ENCODE measurements at regions not wholly inside any gene's neighbourhood (a gene's known extent, or its start where the extent isn't known, plus 50 kb on each side); places are given as distances from the start of the nearest gene placed in this dataset.

DNA sequence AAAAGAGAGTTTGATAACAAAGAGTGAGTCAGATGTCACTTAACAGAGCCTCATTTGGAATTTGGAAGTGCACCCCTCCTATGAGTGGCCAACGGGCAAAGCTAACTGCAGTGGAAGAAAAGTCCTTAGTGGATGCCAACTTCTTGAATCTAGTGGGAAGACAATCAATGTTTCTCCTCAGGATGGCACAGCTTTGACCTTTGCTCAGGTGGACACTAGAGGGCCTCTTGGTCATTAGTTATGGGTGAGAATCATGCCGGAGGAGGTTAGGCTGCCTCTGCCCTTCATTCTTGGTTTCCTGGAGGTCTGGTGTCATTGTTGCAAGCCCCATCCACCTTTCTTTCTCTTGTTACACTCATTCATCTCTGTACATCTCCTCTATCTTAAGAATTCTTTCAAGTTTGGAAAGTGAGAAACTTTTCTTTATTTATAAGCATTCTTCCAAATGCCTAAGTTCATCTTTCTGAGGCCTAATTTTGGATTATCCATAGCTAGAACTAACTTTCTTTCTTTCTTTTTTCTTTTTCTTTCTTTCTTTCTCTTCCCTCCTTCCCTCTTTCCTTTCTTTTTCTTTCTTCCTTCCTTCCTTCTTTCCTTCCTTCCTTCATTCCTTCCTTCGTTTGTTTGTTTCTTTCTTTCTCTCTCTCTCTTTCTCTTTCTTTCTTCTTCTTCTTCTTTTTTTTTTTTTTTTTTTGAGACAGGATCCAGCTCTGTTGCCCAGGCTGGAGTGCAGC is 327.2 kb upstream of the TSHZ3 start:
- Histone ChIP-seq H3K9ac (replicated peaks in 1 of 4; ENCODE audit: extremely low read depth in 1 of 4, low read depth in 3 of 4, low read length in 3 of 4) (no peak overlapping the region), H2AK5ac (ENCODE audit: low read depth, low read length) (no peak overlapping the region), H2BK20ac (ENCODE audit: low read length) (no peak overlapping the region; the same call in 1 of the 2 replicates), H3K18ac (ENCODE audit: extremely low read depth, low read length) (no peak overlapping the region), H4K20me1 (replicated peaks in 1 of 2; ENCODE audit: control insufficient read depth in 1 of 2, insufficient read depth in 2 of 2, low read length in 2 of 2) (no peaks in the 10 kb centered on the region), H4K8ac (ENCODE audit: extremely low read depth, insufficient read depth, low read length) (no peak overlapping the region), H3K4me2 (ENCODE audit: insufficient read depth in 1 of 2, low read depth in 2 of 2, low read length in 2 of 2) (no peak overlapping the region), H3K23me2 (ENCODE audit: low read depth, low read length) (no peaks in the 10 kb centered on the region), H3K79me1 (ENCODE audit: low read depth, low read length) (no peaks in the 10 kb centered on the region), H3K14ac (ENCODE audit: insufficient read length) (no peak overlapping the region), H3K4ac (replicated peaks; ENCODE audit: insufficient read length, low read depth, low read length) (no peak overlapping the region), H4K91ac (replicated peaks; ENCODE audit: insufficient read length, low read length) (no peak overlapping the region), H2AFZ (ENCODE audit: low read length) (no peak overlapping the region), H2BK12ac (ENCODE audit: low read depth, low read length) (no peak overlapping the region), H3K79me2 (ENCODE audit: control insufficient read depth in 1 of 2, insufficient read depth in 2 of 2, low read length in 2 of 2) (no peaks in the 10 kb centered on the region), H3K27me3 (replicated peaks in 1 of 4; ENCODE audit: control insufficient read depth in 3 of 4, extremely low read depth in 1 of 4, insufficient read depth in 3 of 4, low read length in 3 of 4) (no peaks in the 10 kb centered on the region), H3K4me1 (replicated peaks in 1 of 4; ENCODE audit: control insufficient read depth in 3 of 4, insufficient read depth in 4 of 4, low read length in 3 of 4) (no peaks in the 10 kb centered on the region), H4K5ac (ENCODE audit: insufficient read length, low read depth, low read length) (no peak overlapping the region), H2BK15ac (ENCODE audit: low read length) (no peak overlapping the region), H3K23ac (ENCODE audit: insufficient read length) (no peak overlapping the region), H3K9me3 (ENCODE audit: insufficient read depth in 2 of 2, low read depth in 1 of 2, low read length in 1 of 2) (no peaks in the 10 kb centered on the region), H2BK120ac (replicated peaks; ENCODE audit: low read depth, low read length) (no peak overlapping the region), H3K27ac (ENCODE audit: low read depth, low read length) (no peak overlapping the region), H3K36me3 (ENCODE audit: control insufficient read depth in 2 of 4, insufficient read depth in 4 of 4, low read length in 3 of 4) (no peaks in the 10 kb centered on the region), H2BK5ac (ENCODE audit: low read depth, low read length) (no peak overlapping the region), H3K4me3 (ENCODE audit: extremely low read depth in 1 of 4, insufficient read depth in 2 of 4, low read depth in 3 of 4, low read length in 4 of 4) (no peak overlapping the region), H3K56ac (replicated peaks; ENCODE audit: insufficient read length, low read depth, low read length) (no peak overlapping the region)
- WGBS, 2 experiments (ENCODE audit: extremely low coverage in 1 of 2, insufficient coverage in 1 of 2, insufficient read length in 1 of 2, insufficient replicate concordance in 2 of 2, low coverage in 1 of 2, low lambda C conversion rate in 2 of 2, missing lambda C conversion rate in 1 of 2): 56% methylated on average over 3 of the region's 3 CpGs; no CpG with 5 or more reads in 1 of the 2 experiments
- FAIRE-seq (peak; percentile 58), DNase-seq (ENCODE audit: low read depth in 1 of 2, low spot score in 2 of 2) (peak in 1 of 2 experiments; percentile 13)
- POLR2A ChIA-PET (ENCODE audit: partially characterized antibody): no interaction called here
- TF ChIP-seq, protein P1, sequence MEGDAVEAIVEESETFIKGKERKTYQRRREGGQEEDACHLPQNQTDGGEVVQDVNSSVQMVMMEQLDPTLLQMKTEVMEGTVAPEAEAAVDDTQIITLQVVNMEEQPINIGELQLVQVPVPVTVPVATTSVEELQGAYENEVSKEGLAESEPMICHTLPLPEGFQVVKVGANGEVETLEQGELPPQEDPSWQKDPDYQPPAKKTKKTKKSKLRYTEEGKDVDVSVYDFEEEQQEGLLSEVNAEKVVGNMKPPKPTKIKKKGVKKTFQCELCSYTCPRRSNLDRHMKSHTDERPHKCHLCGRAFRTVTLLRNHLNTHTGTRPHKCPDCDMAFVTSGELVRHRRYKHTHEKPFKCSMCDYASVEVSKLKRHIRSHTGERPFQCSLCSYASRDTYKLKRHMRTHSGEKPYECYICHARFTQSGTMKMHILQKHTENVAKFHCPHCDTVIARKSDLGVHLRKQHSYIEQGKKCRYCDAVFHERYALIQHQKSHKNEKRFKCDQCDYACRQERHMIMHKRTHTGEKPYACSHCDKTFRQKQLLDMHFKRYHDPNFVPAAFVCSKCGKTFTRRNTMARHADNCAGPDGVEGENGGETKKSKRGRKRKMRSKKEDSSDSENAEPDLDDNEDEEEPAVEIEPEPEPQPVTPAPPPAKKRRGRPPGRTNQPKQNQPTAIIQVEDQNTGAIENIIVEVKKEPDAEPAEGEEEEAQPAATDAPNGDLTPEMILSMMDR (IDR thresholded peaks at IDR 0.05; ENCODE audit: control extremely low read depth in 1 of 3, insufficient read depth in 1 of 3, low read depth in 1 of 3, low read length in 3 of 3): peak; percentile 31 to 72 (median 64)
- TF ChIP-seq RAD21 (IDR thresholded peaks at IDR 0.05 in 1 of 2, conservative IDR thresholded peaks at IDR 0.05 in 1 of 2; ENCODE audit: low read depth in 2 of 2, low read length in 2 of 2) (peak; percentile 82 to 88), SRF (IDR thresholded peaks at IDR 0.05; ENCODE audit: low read depth, low read length) (no peak)
- CTCF ChIA-PET (ENCODE audit: partially characterized antibody): interaction anchor here (0.7 to 2.2 kb wide), 11 partner anchors 8 to 621 kb away, joined by 3 to 7 read pairs (median 3); no protein-coding TSS in a partner anchor
